Memory B cell (primary cell): ENCODE measurements at regions not wholly inside any gene's neighbourhood (a gene's known extent, or its start where the extent isn't known, plus 50 kb on each side); places are given as distances from the start of the nearest gene placed in this dataset.

ENCODE experiments used
- ATAC-seq: fragments of 150-1000 bp; cut with Tn5 transposase; 2 replicates; pipeline ENCODE4 v1.10.0; 2021; ENCODE audit warnings: low read depth, mild to moderate bottlenecking, moderate library complexity
- DNase-seq, 2 donors: peaks; one replicate each; pipeline ENCODE4 v3.0.0; 2022; ENCODE audit warnings: low spot score in 2 of 2
- H3K27ac Mint-ChIP-seq: one replicate; pipeline ENCODE4 v1.8.0; 2022; ENCODE audit warnings: mild to moderate bottlenecking, moderate library complexity, mixed read lengths
- H3K27me3 Mint-ChIP-seq: one replicate; pipeline ENCODE4 v1.8.0; 2022; ENCODE audit warnings: mixed read lengths
- H3K36me3 Mint-ChIP-seq: one replicate; pipeline ENCODE4 v1.8.0; 2022; ENCODE audit warnings: mild to moderate bottlenecking, mixed read lengths
- H3K4me1 Mint-ChIP-seq: one replicate; pipeline ENCODE4 v1.8.0; 2022; ENCODE audit warnings: mixed read lengths
- H3K4me3 Mint-ChIP-seq: one replicate; pipeline ENCODE4 v1.8.0; 2022; ENCODE audit warnings: mild to moderate bottlenecking, moderate library complexity, mixed read lengths
- H3K9me3 Mint-ChIP-seq: one replicate; pipeline ENCODE4 v1.8.0; 2022; ENCODE audit warnings: mixed read lengths

DNA sequence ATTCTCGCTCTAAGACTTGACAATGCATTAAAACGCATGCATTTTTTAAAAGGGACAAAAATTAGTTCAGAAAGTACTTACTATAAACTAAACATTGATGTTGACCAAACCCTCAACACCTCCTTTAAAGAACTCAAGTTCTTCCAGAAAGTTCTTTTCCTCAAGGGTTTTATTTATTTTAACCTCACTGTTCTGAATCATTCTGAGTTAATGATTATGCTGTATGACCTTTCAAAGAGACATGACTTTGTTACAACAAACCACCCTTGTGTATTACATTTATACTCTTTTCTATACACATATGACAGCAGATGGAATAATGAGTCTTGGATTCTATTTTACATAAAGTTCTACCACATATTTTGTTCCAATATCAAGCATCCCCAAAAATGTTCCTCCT is 139.8 kb upstream of the CCDC150 start:
- H3K27me3 Mint-ChIP-seq = peaks cover 8% of the 10 kb centered on the region
- DNase-seq = no peak

GRCh38 chr2:196500686-196501431 is 138.7 kb upstream of the CCDC150 start:
- Mint-ChIP-seq H3K27me3 (peaks cover 10% of the 10 kb centered on the region), H3K36me3 (no peaks in the 10 kb centered on the region), H3K4me3 (no peak overlapping the region), H3K27ac (no peak overlapping the region), H3K4me1 (no peaks in the 10 kb centered on the region), H3K9me3 (peaks cover 4% of the 10 kb centered on the region)
- no peak for ATAC-seq
- no peak for DNase-seq

More for the DNA sequence above, 139.8 kb upstream of the CCDC150 start:
- no peak overlapping the region for H3K4me3 Mint-ChIP-seq
- peaks cover 4% of the 10 kb centered on the region for H3K9me3 Mint-ChIP-seq
- no peaks in the 10 kb centered on the region for H3K4me1 Mint-ChIP-seq
- no peak for ATAC-seq
- H3K36me3 Mint-ChIP-seq = no peaks in the 10 kb centered on the region
- H3K27ac Mint-ChIP-seq = no peak overlapping the region

DNA sequence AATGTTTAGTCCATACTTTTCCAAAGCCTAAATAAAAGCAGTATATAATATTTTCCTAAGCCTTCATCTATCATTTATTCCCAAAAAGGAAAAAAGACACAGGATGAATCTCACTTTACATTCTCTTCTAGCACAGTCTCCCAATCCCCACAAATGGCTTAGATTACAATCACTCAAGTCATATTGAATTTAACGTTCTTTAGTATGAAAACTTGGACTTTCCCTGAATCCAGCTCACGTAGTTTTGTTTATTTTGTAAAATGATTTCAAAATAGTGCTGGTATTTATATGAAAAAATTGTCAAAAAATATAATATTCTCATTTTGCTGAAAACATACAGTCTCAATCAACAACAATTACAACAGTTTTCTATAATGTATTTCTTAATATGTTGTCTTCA is 137.7 kb upstream of the CCDC150 start:
- H3K4me1 Mint-ChIP-seq = no peaks in the 10 kb centered on the region

GRCh38 chr2:196502386-196502785 is 137.1 kb upstream of the CCDC150 start:
- no peaks in the 10 kb centered on the region for H3K36me3 Mint-ChIP-seq
- peaks cover 4% of the 10 kb centered on the region for H3K9me3 Mint-ChIP-seq
- ATAC-seq = no peak
- DNase-seq = no peak
- no peak overlapping the region for H3K27ac Mint-ChIP-seq
- no peaks in the 10 kb centered on the region for H3K4me1 Mint-ChIP-seq
- H3K4me3 Mint-ChIP-seq = no peak overlapping the region
- H3K27me3 Mint-ChIP-seq = peaks cover 12% of the 10 kb centered on the region

More for the DNA sequence above, 137.7 kb upstream of the CCDC150 start:
- H3K27ac Mint-ChIP-seq = no peak overlapping the region
- no peak overlapping the region for H3K4me3 Mint-ChIP-seq
- no peaks in the 10 kb centered on the region for H3K36me3 Mint-ChIP-seq
- H3K9me3 Mint-ChIP-seq = peaks cover 4% of the 10 kb centered on the region
- DNase-seq (no peak), ATAC-seq (no peak)
- peaks cover 11% of the 10 kb centered on the region for H3K27me3 Mint-ChIP-seq

DNA sequence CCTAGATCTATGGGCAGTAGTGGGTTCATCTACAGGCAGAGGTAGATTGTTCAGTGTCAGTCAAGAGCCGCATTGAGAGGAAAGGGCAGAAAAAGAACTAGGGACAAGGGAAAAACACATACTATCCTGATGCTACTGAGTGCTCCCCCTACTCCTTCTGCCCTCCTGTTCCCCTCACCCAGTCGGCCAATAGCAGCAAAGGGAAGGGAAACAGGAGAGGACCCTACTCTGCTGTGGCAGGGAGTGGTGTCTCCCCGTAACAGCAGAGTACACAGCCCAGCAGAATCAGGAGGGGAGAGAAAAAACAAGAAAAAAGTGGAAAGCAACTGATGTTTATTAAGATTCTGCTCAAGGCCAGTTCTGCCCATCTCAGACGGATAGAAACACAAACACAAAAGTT is 136.1 kb upstream of the CCDC150 start:
- peaks cover 14% of the 10 kb centered on the region for H3K27me3 Mint-ChIP-seq
- H3K27ac Mint-ChIP-seq = no peak overlapping the region
- peaks cover 4% of the 10 kb centered on the region for H3K9me3 Mint-ChIP-seq
- no peak for ATAC-seq
- DNase-seq = no peak
- H3K4me3 Mint-ChIP-seq = no peak overlapping the region
- no peaks in the 10 kb centered on the region for H3K36me3 Mint-ChIP-seq
- H3K4me1 Mint-ChIP-seq = no peaks in the 10 kb centered on the region

GRCh38 chr2:196504788-196505187 is 134.7 kb upstream of the CCDC150 start:
- Mint-ChIP-seq H3K4me1 (no peaks in the 10 kb centered on the region), H3K27ac (no peak overlapping the region), H3K36me3 (no peaks in the 10 kb centered on the region), H3K4me3 (no peak overlapping the region), H3K27me3 (peaks cover 14% of the 10 kb centered on the region), H3K9me3 (no peaks in the 10 kb centered on the region)
- DNase-seq = no peak
- ATAC-seq = no peak

DNA sequence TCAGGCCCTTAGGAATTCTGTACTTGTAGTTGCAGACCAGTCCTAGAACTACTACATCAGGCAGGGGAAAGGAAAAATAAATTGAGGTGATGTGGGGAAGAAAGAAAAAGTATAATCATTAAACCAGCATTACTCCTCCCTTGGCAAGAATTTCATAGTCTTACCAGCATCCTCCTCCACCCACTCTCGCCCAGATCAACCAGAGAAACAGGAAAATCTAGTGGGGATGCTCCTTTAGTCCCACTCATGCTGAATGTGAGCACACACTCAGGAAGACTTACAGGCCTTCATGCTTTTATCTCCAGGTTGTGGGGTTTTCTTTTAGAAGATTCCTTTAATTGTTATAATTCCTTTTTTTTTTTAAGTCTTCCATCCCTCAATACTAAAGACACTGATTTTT is 129.3 kb upstream of the CCDC150 start:
- Mint-ChIP-seq H3K27me3 (peaks cover 13% of the 10 kb centered on the region), H3K9me3 (no peaks in the 10 kb centered on the region), H3K4me1 (no peaks in the 10 kb centered on the region), H3K36me3 (no peaks in the 10 kb centered on the region), H3K4me3 (no peak overlapping the region), H3K27ac (no peak overlapping the region)
- ATAC-seq (no peak), DNase-seq (no peak)

DNA sequence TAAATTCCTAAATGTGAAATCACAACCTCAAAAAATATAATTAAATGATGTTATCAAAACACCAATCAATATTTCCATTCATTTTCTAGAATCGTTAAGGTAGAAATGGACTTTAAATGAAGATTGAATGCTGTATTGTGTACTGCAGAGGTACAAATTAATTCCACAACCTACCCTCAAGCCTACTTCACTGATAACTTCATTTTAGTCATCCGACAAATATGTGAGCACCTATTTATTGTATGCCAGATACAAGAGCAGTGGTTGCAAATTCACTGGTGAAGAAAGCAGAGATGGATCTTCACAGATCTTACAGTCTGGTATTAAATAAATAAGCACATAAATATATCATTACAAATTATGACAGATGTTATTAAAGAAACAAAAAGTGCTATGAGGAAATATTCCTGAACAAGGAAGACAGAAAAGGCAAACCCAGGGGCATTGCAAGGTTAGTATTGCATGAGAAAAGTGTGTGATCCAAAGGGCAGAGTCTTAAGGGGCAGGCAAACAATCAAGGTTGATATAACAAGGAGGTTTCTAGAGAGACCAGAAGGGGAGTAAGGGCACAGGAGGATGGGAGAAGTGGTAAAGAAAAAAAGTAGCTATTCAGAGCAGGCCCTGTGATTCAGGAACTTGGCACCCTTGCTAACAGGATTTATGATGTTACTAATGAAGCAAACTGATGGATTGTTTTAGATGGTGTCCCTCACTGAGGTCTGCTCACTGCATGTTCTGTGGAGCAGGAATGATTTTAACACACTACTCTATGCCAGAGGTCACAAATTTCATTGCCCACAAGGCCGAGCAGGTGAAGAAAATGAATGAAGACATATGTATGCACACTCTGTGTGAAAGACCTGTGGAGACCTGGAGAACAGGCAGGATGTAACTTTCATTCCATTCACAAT is 128.0 kb upstream of the CCDC150 start:
- Mint-ChIP-seq H3K4me3 (no peak overlapping the region), H3K27me3 (peaks cover 10% of the 10 kb centered on the region), H3K9me3 (no peaks in the 10 kb centered on the region), H3K36me3 (no peaks in the 10 kb centered on the region), H3K4me1 (no peaks in the 10 kb centered on the region), H3K27ac (no peak overlapping the region)
- DNase-seq = no peak
- ATAC-seq = no peak

GRCh38 chr2:196513796-196514526 is 125.6 kb upstream of the CCDC150 start:
- Mint-ChIP-seq H3K27me3 (peaks cover 11% of the 10 kb centered on the region), H3K9me3 (no peaks in the 10 kb centered on the region)
- ATAC-seq = no peak

GRCh38 chr2:196514641-196515040 is 124.9 kb upstream of the CCDC150 start:
- no peaks in the 10 kb centered on the region for H3K36me3 Mint-ChIP-seq
- DNase-seq (no peak), ATAC-seq (no peak)
- no peaks in the 10 kb centered on the region for H3K9me3 Mint-ChIP-seq
- no peaks in the 10 kb centered on the region for H3K4me1 Mint-ChIP-seq
- no peak overlapping the region for H3K4me3 Mint-ChIP-seq
- no peak overlapping the region for H3K27ac Mint-ChIP-seq
- H3K27me3 Mint-ChIP-seq = peaks cover 11% of the 10 kb centered on the region

More at GRCh38 chr2:196513796-196514526, 125.6 kb upstream of the CCDC150 start:
- H3K4me1 Mint-ChIP-seq = no peaks in the 10 kb centered on the region
- no peak for DNase-seq
- H3K4me3 Mint-ChIP-seq = no peak overlapping the region
- no peak overlapping the region for H3K27ac Mint-ChIP-seq
- H3K36me3 Mint-ChIP-seq = no peaks in the 10 kb centered on the region

- Mint-ChIP-seq H3K27me3 (peaks cover 9% of the 10 kb centered on the region), H3K36me3 (no peaks in the 10 kb centered on the region), H3K4me3 (no peak overlapping the region), H3K9me3 (no peaks in the 10 kb centered on the region), H3K4me1 (no peaks in the 10 kb centered on the region), H3K27ac (no peak overlapping the region)
- no peak for DNase-seq
- ATAC-seq = no peak
These were observed 124.5 kb upstream of the CCDC150 start for GRCh38 chr2:196515051-196515450.

DNA sequence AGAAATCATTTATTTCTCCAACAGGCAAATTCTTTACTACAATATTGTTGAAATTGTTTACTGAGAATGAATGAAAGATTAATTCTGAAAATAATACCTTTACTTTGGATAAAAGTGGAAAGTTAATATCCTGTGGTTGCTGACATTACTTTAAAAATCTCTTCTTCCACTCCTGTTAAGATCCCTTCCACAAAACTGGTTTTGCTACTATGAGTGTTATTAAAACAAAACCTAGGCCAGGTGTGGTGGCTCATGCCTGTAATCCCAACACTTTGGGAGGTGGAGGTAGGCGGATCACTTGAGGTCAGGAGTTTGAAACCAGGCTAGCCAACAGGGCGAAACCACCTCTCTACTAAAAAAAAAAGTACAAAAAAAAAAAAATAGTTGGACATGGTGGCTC is 123.9 kb upstream of the CCDC150 start:
- H3K27ac Mint-ChIP-seq = no peak overlapping the region
- ATAC-seq (no peak), DNase-seq (no peak)
- peaks cover 9% of the 10 kb centered on the region for H3K27me3 Mint-ChIP-seq
- no peaks in the 10 kb centered on the region for H3K9me3 Mint-ChIP-seq
- no peak overlapping the region for H3K4me3 Mint-ChIP-seq
- no peaks in the 10 kb centered on the region for H3K4me1 Mint-ChIP-seq
- H3K36me3 Mint-ChIP-seq = no peaks in the 10 kb centered on the region

DNA sequence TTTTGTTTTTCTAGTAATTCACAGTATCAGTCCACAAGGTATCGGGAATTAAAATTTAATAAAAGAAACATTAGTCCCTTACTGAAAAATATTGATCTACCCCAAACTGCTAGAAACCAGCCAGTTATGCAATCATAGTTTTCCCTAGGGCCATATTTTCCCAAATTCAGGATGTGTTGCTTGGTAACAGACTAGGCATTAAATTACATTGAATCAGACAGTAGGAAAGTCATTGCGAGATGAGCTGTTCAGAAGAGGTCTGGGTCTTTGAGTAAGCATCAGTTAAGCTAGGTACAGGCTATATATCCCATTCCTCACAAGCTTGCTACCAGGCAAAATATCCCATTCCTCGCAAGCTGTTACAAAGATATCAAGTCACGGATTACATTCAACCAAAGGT is 123.0 kb upstream of the CCDC150 start:
- H3K9me3 Mint-ChIP-seq = no peaks in the 10 kb centered on the region
- peaks cover 8% of the 10 kb centered on the region for H3K27me3 Mint-ChIP-seq
- no peak overlapping the region for H3K27ac Mint-ChIP-seq
- H3K4me1 Mint-ChIP-seq = no peaks in the 10 kb centered on the region
- DNase-seq = no peak
- no peak for ATAC-seq
- no peaks in the 10 kb centered on the region for H3K36me3 Mint-ChIP-seq
- no peak overlapping the region for H3K4me3 Mint-ChIP-seq

- Mint-ChIP-seq H3K9me3 (no peaks in the 10 kb centered on the region), H3K27ac (no peak overlapping the region), H3K4me3 (no peak overlapping the region), H3K4me1 (no peaks in the 10 kb centered on the region), H3K27me3 (peaks cover 3% of the 10 kb centered on the region), H3K36me3 (no peaks in the 10 kb centered on the region)
- no peak for ATAC-seq
- DNase-seq = no peak
These were observed 118.9 kb upstream of the CCDC150 start for GRCh38 chr2:196520605-196521004.
